Loucy (cell line): ENCODE measurements at regions not wholly inside any gene's neighbourhood (a gene's known extent, or its start where the extent isn't known, plus 50 kb on each side); places are given as distances from the start of the nearest gene placed in this dataset.

Experiments
- CTCF ChIP-seq: fragments of 200-600 bp; sonication (generic); conservative IDR thresholded peaks from 2 replicates; pipeline ENCODE4 v1.5.1; 2014; ENCODE audit warnings: mild to moderate bottlenecking, antibody characterized with exemption, low read length
- EZH2phosphoT487 ChIP-seq: fragments of 200-600 bp; IDR thresholded peaks from 2 replicates; pipeline ENCODE4 v1.6.1; 2018; ENCODE audit warnings: antibody characterized with exemption, mild to moderate bottlenecking, moderate library complexity, borderline replicate concordance

GRCh38 chr22:27517361-27518155 is 284.0 kb downstream of the MN1 start:
- TF ChIP-seq CTCF (no peak), EZH2phosphoT487 (no peak)
